ENCODE measurements at regions not wholly inside any gene's neighbourhood (a gene's known extent, or its start where the extent isn't known, plus 50 kb on each side); places are given as distances from the start of the nearest gene placed in this dataset.

DNA sequence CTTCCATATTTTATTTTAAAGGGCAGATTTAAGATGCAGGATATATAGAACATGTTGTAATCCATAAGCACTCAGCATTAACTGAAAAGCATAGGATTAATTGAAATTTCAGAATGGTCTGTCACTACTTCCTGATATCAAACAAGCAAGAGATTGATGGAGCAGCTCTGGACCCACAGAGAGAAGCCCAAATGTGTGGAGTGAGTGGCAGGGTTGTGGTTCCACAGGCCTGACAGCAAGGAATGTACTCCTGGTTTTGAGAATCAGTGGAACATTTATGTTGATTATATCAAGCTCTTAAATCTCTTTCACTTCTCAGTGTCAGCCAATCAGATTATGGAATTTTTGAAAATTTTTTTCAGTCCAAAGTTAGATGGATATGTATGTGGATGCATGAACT is 267.6 kb upstream of the PRICKLE1 start:
- no peak for DNase-seq (ENCODE audit: low spot score)
- intact Hi-C loops (cut with DNase I): no loop called here

DNA sequence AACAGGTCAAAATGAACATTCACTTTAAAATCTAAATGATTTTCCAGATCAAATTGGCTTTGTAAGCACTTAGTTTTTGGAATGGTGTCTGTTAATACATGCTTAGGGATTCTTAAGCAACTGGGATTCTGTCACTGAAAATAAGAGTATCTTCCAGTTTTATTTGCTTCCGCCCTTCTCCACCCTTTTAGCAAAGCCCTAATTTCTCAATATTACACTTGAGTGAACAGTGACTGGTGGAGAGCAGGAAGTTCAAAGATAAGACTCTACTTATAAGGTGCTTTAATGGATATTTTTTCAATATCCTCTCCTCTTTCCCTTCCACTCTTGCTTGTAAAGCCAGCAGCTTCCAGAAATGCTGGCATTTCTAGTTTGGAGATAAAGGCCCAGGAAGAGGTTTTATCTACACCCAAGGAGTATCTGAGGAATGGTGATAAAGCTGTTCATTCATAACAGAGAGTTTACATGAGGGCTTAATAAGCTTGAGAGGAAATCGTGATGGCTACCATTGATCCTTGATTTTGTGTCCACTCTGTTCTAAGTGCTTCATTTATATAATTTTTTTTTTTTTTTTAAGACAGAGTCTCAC is 265.9 kb upstream of the PRICKLE1 start:
- intact Hi-C loops (cut with DNase I): no loop called here
- no peak for DNase-seq (ENCODE audit: low spot score)

DNA sequence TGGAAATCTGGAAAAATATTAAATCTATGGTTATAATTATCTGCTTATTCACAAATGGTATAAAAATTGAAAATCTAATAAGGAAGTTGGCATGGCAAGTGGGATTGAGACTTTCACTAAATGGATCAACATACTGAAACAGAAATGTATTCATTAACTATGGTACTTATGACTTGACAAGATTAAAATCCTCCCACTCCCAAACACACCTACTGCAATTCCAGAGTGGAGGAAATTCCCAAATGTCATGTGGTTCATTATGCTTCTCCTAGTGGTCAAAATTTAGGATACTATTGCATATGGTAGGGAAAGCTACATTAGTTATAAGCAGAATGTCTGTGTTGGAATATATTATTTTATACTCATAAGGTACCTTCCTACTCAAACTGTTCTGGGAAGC is 265.3 kb upstream of the PRICKLE1 start:
- intact Hi-C loops (cut with DNase I): no loop called here
- no peak for DNase-seq (ENCODE audit: low spot score)

DNA sequence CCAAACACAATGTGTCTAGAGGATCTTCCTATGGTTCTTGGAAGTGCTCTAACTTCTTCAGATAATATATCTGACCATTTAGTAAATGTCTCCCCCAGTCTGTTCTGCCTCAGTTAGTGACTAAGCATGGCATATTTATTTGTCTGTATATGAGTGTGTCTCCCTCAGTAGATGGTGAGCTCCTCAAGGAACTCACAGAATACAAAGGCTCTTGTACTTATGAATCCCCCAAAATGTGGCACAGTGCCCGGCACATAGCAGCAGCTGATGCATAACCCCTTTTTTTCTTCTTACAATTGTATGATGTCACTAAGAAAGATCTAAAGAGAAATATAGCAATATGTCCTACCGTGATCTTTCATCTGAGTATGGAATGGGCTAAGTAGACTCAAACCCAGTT is 264.7 kb upstream of the PRICKLE1 start:
- no peak for DNase-seq (ENCODE audit: low spot score)
- intact Hi-C loops (cut with DNase I): no loop called here

DNA sequence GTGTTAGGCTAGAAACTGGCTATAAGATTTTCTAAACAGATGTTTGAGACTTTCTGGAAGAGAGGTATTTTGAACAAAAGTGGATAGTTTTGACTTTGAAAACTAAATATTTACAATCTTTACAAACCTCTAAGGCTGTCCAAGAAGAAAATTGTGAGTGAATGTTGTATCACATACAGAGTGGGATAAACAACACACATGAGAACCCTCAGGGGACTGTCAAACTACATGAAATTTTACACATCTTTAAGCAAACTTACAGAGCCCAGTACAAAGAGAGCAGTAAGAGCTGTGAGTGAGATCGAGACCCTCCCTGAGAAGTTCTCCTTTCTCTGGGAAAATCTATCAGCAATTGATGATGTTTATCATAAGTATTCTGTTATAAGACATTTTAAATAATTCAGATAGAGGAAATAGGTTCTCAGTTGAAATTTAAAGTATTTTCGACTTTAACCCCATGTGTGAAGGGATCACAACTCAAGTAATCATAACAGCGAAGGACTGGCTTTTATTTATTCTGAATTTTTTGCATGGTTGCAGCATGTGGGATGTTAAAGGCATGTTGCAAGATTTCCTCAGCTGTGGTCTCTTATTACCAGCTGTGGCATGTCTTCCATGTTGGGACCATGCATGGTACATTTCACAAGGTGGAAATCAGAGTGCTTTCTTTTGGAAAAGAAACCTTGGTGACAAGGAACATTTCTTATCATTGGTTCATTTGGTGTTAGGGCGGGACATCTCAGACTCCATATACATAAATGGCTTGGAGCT is 264.0 kb upstream of the PRICKLE1 start:
- DNase-seq (ENCODE audit: low spot score): no peak
- intact Hi-C loops (cut with DNase I): no loop called here

DNA sequence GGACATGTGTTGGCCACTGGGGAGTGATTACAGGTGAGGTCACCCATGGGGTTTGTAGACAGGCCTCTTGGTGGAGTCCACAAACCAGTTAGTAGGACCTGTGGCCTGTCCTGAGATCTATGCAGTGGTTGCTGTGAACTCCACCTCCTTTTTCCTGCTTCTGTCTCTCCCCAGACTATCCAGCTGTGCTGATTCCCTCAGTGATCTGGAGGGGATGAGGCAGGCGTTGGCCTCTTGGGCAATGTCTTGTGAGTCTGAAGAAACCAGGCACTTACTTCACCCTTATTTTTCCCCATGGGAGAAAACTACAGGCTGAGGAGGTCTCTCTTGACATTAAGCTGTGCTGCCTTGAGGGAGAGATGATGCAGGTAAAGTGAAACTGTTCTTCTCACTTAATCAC is 257.2 kb upstream of the PRICKLE1 start:
- DNase-seq (ENCODE audit: low spot score): no peak
- intact Hi-C loops (cut with DNase I): no loop called here

DNA sequence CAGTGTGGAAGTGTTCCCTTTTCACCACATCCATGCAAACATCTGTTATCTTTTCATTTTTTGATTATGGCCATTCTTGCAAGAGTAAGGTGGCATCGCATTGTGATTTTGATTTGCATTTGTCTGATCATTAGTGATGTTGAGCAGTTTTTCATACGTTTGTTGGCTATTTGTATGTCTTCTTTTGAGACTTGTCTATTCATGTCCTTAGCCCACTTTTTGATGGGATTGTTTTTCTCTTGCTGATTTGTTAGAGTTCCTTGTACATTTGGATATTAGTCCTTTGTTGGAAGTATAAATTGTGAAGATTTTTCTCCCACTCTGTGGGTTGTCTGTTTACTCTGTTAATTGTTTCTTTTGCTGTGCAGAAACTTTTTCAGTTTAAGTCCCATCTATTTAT is 244.5 kb upstream of the PRICKLE1 start:
- DNase-seq (ENCODE audit: low spot score): no peak
- intact Hi-C loops (cut with DNase I): no loop called here

DNA sequence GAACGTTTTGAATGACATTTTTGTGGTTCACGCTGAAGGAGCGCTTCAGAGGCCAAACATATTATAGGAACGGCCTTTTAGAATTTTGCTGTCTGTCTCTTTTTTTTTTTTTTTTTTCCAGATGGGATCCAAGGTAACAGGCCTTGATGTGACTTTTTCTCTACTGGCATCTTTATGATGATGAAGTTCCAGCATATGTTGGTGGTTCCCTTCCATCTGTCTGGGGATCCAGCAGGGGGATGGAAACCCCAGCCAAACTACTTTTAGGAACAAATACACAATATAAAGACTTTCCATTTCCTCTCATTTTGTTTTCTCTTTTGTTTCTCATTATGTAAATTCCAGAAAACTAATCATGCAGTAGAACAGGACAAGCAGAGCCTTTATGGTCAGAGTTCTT is 239.3 kb upstream of the PRICKLE1 start:
- no peak for DNase-seq (ENCODE audit: low spot score)
- intact Hi-C loops (cut with DNase I): no loop called here

DNA sequence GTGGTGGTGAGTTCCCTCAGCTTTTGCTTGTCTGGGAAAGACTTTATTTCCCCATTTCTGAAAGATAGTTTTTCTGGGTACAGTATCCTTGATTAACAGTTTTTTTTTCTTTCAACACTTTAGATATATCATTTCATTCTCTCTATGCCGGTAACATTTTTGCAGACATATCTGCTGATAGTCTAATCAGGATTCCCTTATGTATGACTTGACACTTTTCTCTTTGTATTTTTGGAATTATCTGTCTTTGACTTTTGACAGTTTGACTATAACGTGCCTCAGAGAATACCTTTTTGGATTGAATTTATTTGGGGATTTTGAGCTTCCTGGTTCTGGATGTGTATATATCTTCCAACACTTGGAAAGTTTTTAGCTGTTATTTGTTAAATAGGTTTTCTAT is 234.8 kb upstream of the PRICKLE1 start:
- DNase-seq (ENCODE audit: low spot score): no peak
- intact Hi-C loops (cut with DNase I): no loop called here

DNA sequence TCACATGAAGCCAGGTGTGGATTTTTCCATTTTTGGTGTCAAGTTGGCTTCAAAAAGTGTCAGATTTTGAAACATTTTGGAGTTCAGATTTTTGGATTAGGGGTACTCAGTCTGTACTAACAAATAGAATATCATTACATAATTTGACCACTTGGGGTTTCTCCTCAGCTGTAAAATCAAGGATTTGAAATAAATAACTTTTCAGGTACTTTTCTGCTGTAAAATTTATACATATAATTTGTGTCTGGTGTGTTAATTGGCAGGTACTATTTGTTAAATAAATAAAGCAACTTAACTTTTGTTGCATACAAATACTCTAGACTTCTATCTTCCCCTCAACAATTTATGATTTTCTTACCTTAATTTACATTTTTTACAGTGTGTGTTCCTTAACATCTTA is 234.1 kb upstream of the PRICKLE1 start:
- DNase-seq (ENCODE audit: low spot score): no peak
- intact Hi-C loops (cut with DNase I): no loop called here

DNA sequence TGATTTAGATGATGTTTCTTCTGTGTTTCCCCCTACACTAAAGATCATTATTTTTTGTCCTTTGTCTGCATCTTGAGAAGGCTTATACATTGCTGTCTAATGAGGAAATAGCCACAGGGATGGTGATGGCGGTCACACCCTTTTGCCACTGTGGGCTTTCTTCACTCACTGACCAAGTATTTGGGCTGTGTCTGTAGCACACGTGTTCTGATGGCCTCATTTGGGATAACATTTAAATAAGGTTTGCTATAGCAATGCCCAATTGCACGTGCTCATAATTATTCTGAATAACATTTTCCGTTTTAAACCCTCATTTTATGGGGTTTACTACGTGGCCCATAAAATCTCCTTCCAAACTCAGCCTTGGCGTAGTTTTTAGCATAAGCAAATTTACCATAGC is 230.3 kb upstream of the PRICKLE1 start:
- DNase-seq (ENCODE audit: low spot score): no peak
- intact Hi-C loops (cut with DNase I): no loop called here

DNA sequence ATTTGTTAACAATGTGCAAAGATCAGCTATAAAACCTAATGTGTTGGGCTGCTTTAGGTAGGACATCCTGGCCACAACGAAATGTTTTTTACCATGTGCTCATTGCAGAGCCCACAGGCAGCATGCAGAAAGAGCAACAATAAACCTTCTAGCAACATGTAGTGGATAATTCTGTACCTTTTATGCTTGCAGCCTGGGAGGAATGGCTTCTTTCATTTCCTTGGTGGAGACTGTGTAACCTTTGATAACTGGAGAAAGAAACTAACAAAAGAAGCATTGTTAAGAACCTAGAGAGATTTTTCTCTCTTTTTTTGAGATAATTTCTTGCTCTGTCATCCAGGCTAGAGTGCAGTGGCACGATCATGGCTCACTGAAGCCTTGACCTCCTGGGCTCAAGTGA is 225.5 kb upstream of the PRICKLE1 start:
- intact Hi-C loops (cut with DNase I): no loop called here
- no peak for DNase-seq (ENCODE audit: low spot score)

DNA sequence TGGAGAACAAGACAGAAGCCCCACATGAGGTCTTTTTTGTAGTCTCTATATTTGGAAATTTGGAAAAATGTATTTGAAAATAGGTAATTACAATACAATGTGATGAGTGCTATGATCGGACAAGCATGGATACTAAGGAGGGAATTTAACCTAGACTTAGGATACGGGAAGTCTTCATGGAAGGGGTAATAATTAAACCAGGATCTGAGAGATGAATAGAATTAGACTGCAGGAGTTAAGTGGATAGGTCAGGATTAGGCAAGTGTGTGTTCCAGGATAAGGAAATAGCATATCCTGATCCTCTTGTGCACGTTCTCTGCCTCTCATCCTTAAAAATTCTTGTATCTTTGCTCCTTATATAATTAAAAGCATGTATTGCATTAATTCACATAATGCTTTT is 223.3 kb upstream of the PRICKLE1 start:
- DNase-seq (ENCODE audit: low spot score): no peak
- intact Hi-C loops (cut with DNase I): no loop called here

DNA sequence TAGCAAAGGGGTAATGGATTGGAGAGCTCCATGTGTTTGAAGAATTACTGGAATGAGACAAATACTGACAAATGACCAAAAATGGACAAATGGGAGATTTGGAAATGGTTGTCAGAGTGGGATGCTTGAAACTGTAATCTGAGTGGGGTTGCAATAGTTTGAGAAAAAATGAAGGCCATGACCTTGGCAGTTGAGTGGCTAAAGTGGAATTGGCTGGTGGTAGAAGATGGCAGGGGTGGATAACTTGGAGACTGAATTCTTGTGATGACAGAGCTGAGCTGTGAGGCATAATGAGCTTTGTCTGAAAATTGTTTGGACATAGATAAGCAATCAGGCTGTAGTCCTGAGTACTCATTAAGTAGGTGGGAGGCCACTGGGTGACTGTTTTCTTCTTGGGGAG is 222.5 kb upstream of the PRICKLE1 start:
- no peak for DNase-seq (ENCODE audit: low spot score)
- intact Hi-C loops (cut with DNase I): no loop called here

DNA sequence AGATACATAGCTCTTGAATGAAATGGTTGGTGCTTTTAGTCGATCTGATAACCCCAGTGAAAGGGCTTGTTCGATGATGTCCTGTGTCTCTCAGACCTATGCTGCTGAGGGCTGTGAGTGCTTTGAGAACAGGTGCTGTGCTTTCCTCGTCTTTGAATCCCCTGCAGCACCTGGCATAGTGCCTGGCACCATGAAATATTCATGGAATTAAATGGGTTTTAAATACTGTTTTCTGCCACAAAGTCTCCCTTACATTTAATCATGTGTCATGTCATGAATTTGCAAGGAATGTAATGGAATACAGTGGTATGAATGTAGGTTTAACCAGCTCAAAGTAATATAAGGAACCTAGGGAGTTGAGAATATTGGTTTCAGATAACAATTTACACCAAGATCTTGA is 220.5 kb upstream of the PRICKLE1 start:
- no peak for DNase-seq (ENCODE audit: low spot score)
- intact Hi-C loops (cut with DNase I): no loop called here

DNA sequence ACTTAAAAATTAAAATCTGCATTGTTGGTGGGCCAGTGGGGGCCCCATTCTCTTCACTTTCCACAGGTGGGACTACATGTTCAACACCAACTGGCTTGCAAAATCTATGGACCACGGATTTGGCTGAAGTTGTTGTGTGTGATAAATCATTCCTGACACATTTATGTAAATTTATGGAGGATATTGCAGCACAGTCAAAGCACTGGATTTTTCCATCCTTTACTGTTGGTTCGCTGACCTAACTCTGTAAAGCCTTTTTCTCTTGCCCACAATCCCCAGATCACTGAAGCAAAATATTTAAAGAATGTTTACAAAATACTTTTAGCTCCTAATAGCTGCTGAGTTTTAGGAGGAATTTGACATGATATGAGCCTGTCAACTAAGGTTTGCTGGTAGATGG is 219.7 kb upstream of the PRICKLE1 start:
- intact Hi-C loops (cut with DNase I): no loop called here

DNA sequence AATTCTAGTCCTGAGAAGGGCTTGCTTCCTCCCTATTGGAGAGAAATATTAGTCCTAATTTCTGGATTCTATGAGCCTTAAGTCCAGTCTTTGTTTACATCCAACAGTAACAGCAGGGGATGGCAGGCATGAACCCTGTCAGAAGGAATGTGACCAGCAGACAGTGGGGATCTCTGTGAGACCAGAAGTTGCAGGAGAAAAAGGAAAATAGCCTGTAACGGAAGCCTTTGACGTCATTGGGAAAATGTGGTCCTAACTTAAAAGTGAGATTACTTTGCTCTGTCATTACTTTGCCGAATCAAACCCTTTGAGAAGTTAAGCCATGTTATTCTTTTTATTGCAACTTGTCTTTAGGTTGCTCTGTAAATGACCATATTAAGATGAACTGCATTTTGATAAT is 218.2 kb upstream of the PRICKLE1 start:
- DNase-seq (ENCODE audit: low spot score): no peak
- intact Hi-C loops (cut with DNase I): no loop called here

More for the DNA sequence above, 219.7 kb upstream of the PRICKLE1 start:
- no peak for DNase-seq (ENCODE audit: low spot score)

DNA sequence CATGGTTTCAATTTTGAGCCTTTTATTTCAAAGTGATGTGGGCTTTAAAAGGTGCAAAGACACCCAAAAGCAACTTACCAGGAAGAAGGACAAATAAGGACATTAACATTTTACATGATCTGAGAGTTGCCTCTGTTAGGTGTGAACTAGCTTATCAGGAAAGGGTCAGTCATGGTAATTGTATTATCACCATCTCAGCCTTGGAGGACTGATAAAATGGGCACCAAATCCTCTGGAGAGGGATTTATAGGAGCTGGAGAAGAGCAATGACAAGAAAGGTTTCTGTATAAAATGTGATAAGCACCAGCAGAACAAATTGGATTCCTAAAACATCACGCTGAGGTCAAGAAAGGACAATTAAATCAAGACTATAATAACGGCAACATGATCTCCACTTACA is 217.7 kb upstream of the PRICKLE1 start:
- DNase-seq (ENCODE audit: low spot score): no peak
- intact Hi-C loops (cut with DNase I): no loop called here

DNA sequence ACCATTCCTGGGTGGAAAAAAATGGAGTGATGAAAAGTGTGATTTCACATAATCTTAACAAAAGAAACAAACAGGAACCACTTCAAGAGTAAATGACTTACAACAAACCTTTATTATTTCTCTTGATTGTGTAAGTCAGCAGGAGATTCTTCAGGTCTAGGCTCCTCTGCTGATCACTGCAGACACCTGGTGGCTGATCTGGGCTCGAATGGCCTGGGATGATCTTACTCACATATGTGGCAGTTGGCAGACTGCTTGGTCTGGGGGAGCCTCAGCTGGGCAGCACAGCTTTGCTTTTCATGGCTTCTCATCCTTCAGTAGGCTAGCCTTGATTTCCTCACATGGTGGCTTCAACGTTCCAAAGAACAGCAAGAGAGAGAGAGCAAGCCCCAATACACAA is 215.4 kb upstream of the PRICKLE1 start:
- DNase-seq (ENCODE audit: low spot score): no peak
- intact Hi-C loops (cut with DNase I): no loop called here

DNA sequence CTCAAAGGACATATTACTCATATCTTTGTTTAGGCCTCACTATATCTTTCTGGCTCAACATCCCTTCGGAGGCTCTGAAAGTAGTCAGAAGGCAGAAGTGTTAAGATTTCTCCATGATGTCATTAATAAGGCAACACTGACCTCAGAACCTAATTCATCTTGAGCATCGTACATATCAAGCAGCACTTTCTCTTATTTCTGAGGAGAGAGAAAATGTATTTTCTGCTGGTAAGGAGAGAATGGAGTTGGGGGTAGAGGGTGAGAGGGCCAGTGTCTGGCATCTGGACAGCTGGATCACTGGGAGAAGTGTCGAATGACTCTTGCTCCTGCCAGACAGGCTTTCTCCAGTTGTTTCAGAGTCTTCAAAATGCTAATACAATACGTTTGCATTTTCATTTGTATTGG is 213.2 kb upstream of the PRICKLE1 start:
- no peak for DNase-seq (ENCODE audit: low spot score)
- intact Hi-C loops (cut with DNase I): no loop called here

DNA sequence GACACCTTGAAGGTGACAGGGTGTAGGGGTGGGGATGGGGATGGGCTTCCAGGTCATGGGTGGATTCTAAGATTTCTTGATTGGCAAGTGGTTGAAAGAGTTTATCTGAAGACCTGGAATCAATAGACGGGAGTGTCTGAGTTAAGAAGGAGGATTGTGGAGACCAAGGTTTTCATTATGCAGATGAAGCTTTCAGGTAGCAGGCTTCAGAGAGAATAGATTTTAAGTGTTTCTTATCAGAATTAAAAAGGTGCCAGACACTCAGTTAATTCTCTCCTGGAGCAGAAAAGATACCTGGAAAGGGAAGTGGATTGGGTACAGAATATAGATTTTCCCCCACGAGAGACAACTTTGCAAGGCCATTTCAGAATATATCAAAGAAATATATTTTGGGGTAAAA is 211.7 kb upstream of the PRICKLE1 start:
- DNase-seq (ENCODE audit: low spot score): no peak
- intact Hi-C loops (cut with DNase I): no loop called here

DNA sequence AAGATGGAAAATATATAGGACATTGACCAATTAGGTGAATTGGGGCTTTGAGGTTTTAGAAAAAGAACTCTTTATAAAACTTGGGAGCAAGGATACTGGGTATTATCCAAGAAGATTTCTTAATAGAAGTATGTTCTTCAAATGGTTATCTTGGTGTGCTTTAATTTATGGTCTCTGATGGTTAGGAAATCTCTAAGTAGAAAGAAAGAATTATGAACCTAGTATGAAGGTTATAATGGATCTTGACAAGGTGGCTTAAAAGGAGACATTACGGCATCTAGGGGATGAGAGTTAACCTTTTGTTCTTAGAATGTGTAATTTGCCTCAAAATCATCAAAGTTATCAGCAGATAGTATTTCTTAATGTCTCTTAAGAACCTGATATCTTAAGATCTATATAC is 210.4 kb upstream of the PRICKLE1 start:
- DNase-seq (ENCODE audit: low spot score): no peak
- intact Hi-C loops (cut with DNase I): no loop called here

Measured in posterior vena cava (tissue), 2 donors.